Endothelial cell of umbilical vein (primary cell): ENCODE measurements at regions not wholly inside any gene's neighbourhood (a gene's known extent, or its start where the extent isn't known, plus 50 kb on each side); places are given as distances from the start of the nearest gene placed in this dataset.

Experiments used
- BruUV-seq: library from RNA; stranded (reverse); fragments of 400-500 nt; replicated peaks from 2 replicates; lab custom pipeline; 2021; lab: Mats Ljungman, UMichigan
- CTCF ChIA-PET: fragments of 300-600, 350-600 bp; sonication (Branson Sonifier 250); formaldehyde crosslinking; loops from one replicate; lab custom pipeline; 2021; ENCODE audit warnings: antibody characterized with exemption, inconsistent platforms; lab: Charles Lee
- POLR2A ChIA-PET: fragments of 300-600, 350-600 bp; sonication (Branson Sonifier 250); formaldehyde crosslinking; loops from one replicate; lab custom pipeline; 2021; ENCODE audit warnings: antibody characterized with exemption, inconsistent platforms; lab: Charles Lee
- DNase-seq: peaks from one replicate; pipeline ENCODE4 v3.0.0-alpha.2; 2011; ENCODE audit warnings: low read depth, low spot score
- FAIRE-seq: peaks from 2 replicates; lab custom pipeline; 2011; peaks lifted over from hg19 to GRCh38; lab: Jason Lieb, UNC
- H2AFZ ChIP-seq: 2 replicates; pipeline ENCODE4 v1.6.0; 2012; ENCODE audit warnings: low read depth, low read length, control low read depth, inconsistent platforms
- H3K27ac ChIP-seq: 2 replicates; pipeline ENCODE4 v1.5.1; 2011; ENCODE audit warnings: low read depth, mild to moderate bottlenecking, control low read depth, low read length, moderate library complexity; ENCODE audit not compliant: insufficient read depth
- H3K27me3 ChIP-seq, 2 experiments: 2 replicates each; pipeline versions ENCODE4 v1.6.0 to v1.6.1; 2011; ENCODE audit warnings: low read length in 2 of 2, mixed read lengths in 1 of 2; ENCODE audit not compliant: control insufficient read depth in 2 of 2, insufficient read depth in 2 of 2
- H3K36me3 ChIP-seq, 2 experiments: 2 replicates in 1 of 2; 3 replicates in 1 of 2; pipeline ENCODE4 v1.5.1; 2011; ENCODE audit warnings: low read length in 2 of 2, mild to moderate bottlenecking in 1 of 2, moderate library complexity in 1 of 2; ENCODE audit not compliant: control insufficient read depth in 2 of 2, insufficient read depth in 2 of 2; ENCODE audit errors: extremely low read depth in 1 of 2
- H3K4me1 ChIP-seq: 3 replicates; pipeline ENCODE4 v1.5.1; 2011; ENCODE audit warnings: mild to moderate bottlenecking, low read length; ENCODE audit not compliant: control insufficient read depth, insufficient read depth; ENCODE audit errors: extremely low read depth
- H3K4me2 ChIP-seq: 2 replicates; pipeline ENCODE4 v1.6.1; 2011; ENCODE audit warnings: low read length, control low read depth, mixed read lengths; ENCODE audit not compliant: insufficient read depth
- H3K4me3 ChIP-seq, 3 experiments: fragments of 200-600 bp in 1 of 3; sonication (generic), shearing (Covaris generic) in 1 of 3; replicated peaks in 1 of 3; 2 replicates each; pipeline ENCODE4 v1.5.1; 2011 to 2016; ENCODE audit warnings: control low read depth in 3 of 3, low read length in 3 of 3, mild to moderate bottlenecking in 2 of 3, inconsistent platforms in 1 of 3, low read depth in 1 of 3, moderate library complexity in 1 of 3; ENCODE audit not compliant: insufficient read depth in 1 of 3
- H3K79me2 ChIP-seq: 2 replicates; pipeline ENCODE4 v1.6.0; 2012; ENCODE audit warnings: low read length, inconsistent platforms; ENCODE audit not compliant: control insufficient read depth, insufficient read depth
- H3K9ac ChIP-seq: replicated peaks from 2 replicates; pipeline ENCODE3; 2011; ENCODE audit warnings: low read length, control low read depth; ENCODE audit not compliant: insufficient read depth; ENCODE audit errors: extremely low read depth
- H3K9me1 ChIP-seq: replicated peaks from 3 replicates; pipeline ENCODE4 v1.6.0; 2011; ENCODE audit warnings: mild to moderate bottlenecking, low read length; ENCODE audit not compliant: control insufficient read depth, insufficient read depth; ENCODE audit errors: extremely low read depth
- H3K9me3 ChIP-seq: replicated peaks from 2 replicates; pipeline ENCODE4 v1.5.1; 2012; ENCODE audit warnings: low read length, inconsistent platforms; ENCODE audit not compliant: control insufficient read depth, insufficient read depth
- H4K20me1 ChIP-seq: replicated peaks from 2 replicates; pipeline ENCODE3; 2011; ENCODE audit warnings: mild to moderate bottlenecking, low read length; ENCODE audit not compliant: control insufficient read depth, insufficient read depth; ENCODE audit errors: extremely low read depth
- CTCF ChIP-seq, 2 donors: IDR thresholded peaks; 1 replicate in 1 of 2; 2 replicates in 1 of 2; pipeline ENCODE4 v1.5.1; 2011; ENCODE audit warnings: low read length in 2 of 2, mild to moderate bottlenecking in 2 of 2, moderate library complexity in 2 of 2, control low read depth in 1 of 2, inconsistent platforms in 1 of 2, low read depth in 1 of 2; ENCODE audit not compliant: insufficient read depth in 1 of 2; ENCODE audit errors: extremely low read depth in 1 of 2
- EZH2 ChIP-seq: IDR thresholded peaks from 2 replicates; pipeline ENCODE4 v1.6.1; 2012; ENCODE audit warnings: borderline replicate concordance, low read depth, mild to moderate bottlenecking, moderate library complexity, low read length, inconsistent platforms; ENCODE audit not compliant: severe bottlenecking
- FOS ChIP-seq: IDR thresholded peaks from 2 replicates; pipeline ENCODE4 v1.6.1; 2011; ENCODE audit warnings: mild to moderate bottlenecking, low read length, moderate library complexity, borderline replicate concordance; ENCODE audit not compliant: insufficient read depth
- JUN ChIP-seq: IDR thresholded peaks from 2 replicates; pipeline ENCODE4 v1.6.1; 2011; ENCODE audit warnings: borderline replicate concordance, low read depth; ENCODE audit not compliant: insufficient read length, insufficient read depth
- MYC ChIP-seq: IDR thresholded peaks from one replicate; pipeline ENCODE4 v1.6.1; 2011; ENCODE audit warnings: mild to moderate bottlenecking, low read depth, low read length
- POLR2A ChIP-seq: IDR thresholded peaks from 2 replicates; pipeline ENCODE4 v1.6.1; 2012; ENCODE audit warnings: low read depth, mild to moderate bottlenecking, control low read depth, low read length
- dilution Hi-C: fragments of 300-500 bp; cut with MboI; formaldehyde crosslinking; loops from one replicate; pipeline ENCODE4 v1.15.0; 2019; ENCODE audit warnings: low sequenced_read_pairs; ENCODE audit not compliant: extremely low pct_ligation_motif_present
- intact Hi-C: fragments of 100-400 bp; cut with micrococcal nuclease; formaldehyde crosslinking; loops from one replicate; pipeline ENCODE4 v1.10.0; 2022

- H3K4me3 ChIP-seq, result no peak overlapping the region
- CTCF ChIA-PET, result no interaction called here
- H3K36me3 ChIP-seq, result no peaks in the 10 kb centered on the region
- intact Hi-C loops (no loop called here), dilution Hi-C loops (no loop called here)
- no peak for DNase-seq
- no peak overlapping the region for H3K27ac ChIP-seq
- no peaks in the 10 kb centered on the region for H3K9me1 ChIP-seq
- no peak for TF ChIP-seq FOS
- no peak for TF ChIP-seq CTCF (IDR thresholded peaks at IDR 0.05; ENCODE audit: extremely low read depth in 1 of 2, insufficient read depth in 1 of 2, low read depth in 1 of 2, low read length in 2 of 2)
- no peak for TF ChIP-seq JUN
- no peaks in the 10 kb centered on the region for H3K4me1 ChIP-seq
- H2AFZ ChIP-seq, result no peak overlapping the region
- no peaks in the 10 kb centered on the region for H3K9me3 ChIP-seq
- BruUV-seq, result no TSS peak
- no peak for FAIRE-seq
- H3K27me3 ChIP-seq, result peaks cover 0 to 2% of the 10 kb centered on the region in 2 experiments
- H3K79me2 ChIP-seq, result no peaks in the 10 kb centered on the region
- no peaks in the 10 kb centered on the region for H4K20me1 ChIP-seq
- no peak overlapping the region for H3K4me2 ChIP-seq
- POLR2A ChIA-PET, result no interaction called here
- no peak overlapping the region for H3K9ac ChIP-seq
These were observed 209.6 kb downstream of the PTBP2 start for GRCh38 chr1:96931136-96931535.

GRCh38 chr1:96934282-96934681 is 212.7 kb downstream of the PTBP2 start:
- H3K36me3 ChIP-seq, result no peaks in the 10 kb centered on the region
- H3K4me2 ChIP-seq, result no peak overlapping the region
- intact Hi-C loops (no loop called here), dilution Hi-C loops (no loop called here)
- H3K4me1 ChIP-seq, result no peaks in the 10 kb centered on the region
- H3K9me1 ChIP-seq, result no peaks in the 10 kb centered on the region
- H3K9ac ChIP-seq, result no peak overlapping the region
- CTCF ChIA-PET, result no interaction called here
- no TSS peak for BruUV-seq
- no peak overlapping the region for H3K27ac ChIP-seq
- no peaks in the 10 kb centered on the region for H3K79me2 ChIP-seq
- H3K27me3 ChIP-seq, result peaks cover 0 to 3% of the 10 kb centered on the region in 2 experiments
- no peaks in the 10 kb centered on the region for H3K9me3 ChIP-seq
- TF ChIP-seq EZH2 (no peak), POLR2A (no peak), CTCF (IDR thresholded peaks at IDR 0.05; ENCODE audit: extremely low read depth in 1 of 2, insufficient read depth in 1 of 2, low read depth in 1 of 2, low read length in 2 of 2) (no peak), MYC (no peak)
- no peak overlapping the region for H3K4me3 ChIP-seq
- no peaks in the 10 kb centered on the region for H4K20me1 ChIP-seq
- FAIRE-seq (no peak), DNase-seq (no peak)
- POLR2A ChIA-PET, result no interaction called here
- H2AFZ ChIP-seq, result no peak overlapping the region
